ENCODE measurements at regions not wholly inside any gene's neighbourhood (a gene's known extent, or its start where the extent isn't known, plus 50 kb on each side); places are given as distances from the start of the nearest gene placed in this dataset.
"Not testable (repeated sequence)": the region's sequence is repeated elsewhere in the genome, so short reads cannot be mapped to it uniquely, and the experiment has no call there.

GRCh38 chr4:7141151-7141834 lies 51.0 kb upstream of the SORCS2 start:
- no peak for DNase-seq (ENCODE audit: low read depth, low spot score)
- no peak overlapping the region for H3K4me3 ChIP-seq (ENCODE audit: low read length)

- no peak for DNase-seq (ENCODE audit: low read depth, low spot score)
- H3K4me3 ChIP-seq (ENCODE audit: low read length) = no peak overlapping the region
Measured at GRCh38 chr4:7140692-7141069, 51.7 kb upstream of the SORCS2 start.

- no peak overlapping the region for H3K4me3 ChIP-seq (ENCODE audit: low read length)
- DNase-seq (ENCODE audit: low read depth, low spot score) = no peak
Measured at GRCh38 chr4:7140062-7140691, 52.2 kb upstream of the SORCS2 start.

- H3K4me3 ChIP-seq (ENCODE audit: low read length) = no peak overlapping the region
- DNase-seq (ENCODE audit: low read depth, low spot score) = no peak
Measured at GRCh38 chr4:7139167-7139982, 53.0 kb upstream of the SORCS2 start.

- no peak overlapping the region for H3K4me3 ChIP-seq (ENCODE audit: low read length)
- DNase-seq (ENCODE audit: low read depth, low spot score) = no peak
Measured at GRCh38 chr4:7138223-7139166, 53.8 kb upstream of the SORCS2 start.

- DNase-seq (ENCODE audit: low read depth, low spot score) = no peak
- H3K4me3 ChIP-seq (ENCODE audit: low read length) = no peak overlapping the region
Measured at GRCh38 chr4:7137326-7138200, 54.8 kb upstream of the SORCS2 start.

- no peak for DNase-seq (ENCODE audit: low read depth, low spot score)
- no peak overlapping the region for H3K4me3 ChIP-seq (ENCODE audit: low read length)
Measured at GRCh38 chr4:7136351-7136750, 56.0 kb upstream of the SORCS2 start.

- H3K4me3 ChIP-seq (ENCODE audit: low read length) = no peak overlapping the region
- no peak for DNase-seq (ENCODE audit: low read depth, low spot score)
Measured at GRCh38 chr4:7135389-7135746, 57.0 kb upstream of the SORCS2 start.

- no peak for DNase-seq (ENCODE audit: low read depth, low spot score)
- no peak overlapping the region for H3K4me3 ChIP-seq (ENCODE audit: low read length)
Measured at GRCh38 chr4:7134737-7135388, 57.5 kb upstream of the SORCS2 start.

GRCh38 chr4:7133818-7134650 lies 58.3 kb upstream of the SORCS2 start:
- H3K4me3 ChIP-seq (ENCODE audit: low read length); DNase-seq (ENCODE audit: low read depth, low spot score): not testable (repeated sequence)

GRCh38 chr4:7132730-7133582 lies 59.4 kb upstream of the SORCS2 start:
- H3K4me3 ChIP-seq (ENCODE audit: low read length) = no peak overlapping the region
- DNase-seq (ENCODE audit: low read depth, low spot score) = no peak

GRCh38 chr4:7132249-7132648 lies 60.1 kb upstream of the SORCS2 start:
- no peak for DNase-seq (ENCODE audit: low read depth, low spot score)
- no peak overlapping the region for H3K4me3 ChIP-seq (ENCODE audit: low read length)

GRCh38 chr4:7131498-7132031 lies 60.8 kb upstream of the SORCS2 start:
- no peak overlapping the region for H3K4me3 ChIP-seq (ENCODE audit: low read length)
- DNase-seq (ENCODE audit: low read depth, low spot score) = no peak

- no peak for DNase-seq (ENCODE audit: low read depth, low spot score)
Measured at GRCh38 chr4:7130621-7131211, 61.6 kb upstream of the SORCS2 start.

GRCh38 chr4:7129871-7130620 lies 62.2 kb upstream of the GRPEL1 start:
- no peak overlapping the region for H3K4me3 ChIP-seq (ENCODE audit: low read length)
- no peak for DNase-seq (ENCODE audit: low read depth, low spot score)

More at GRCh38 chr4:7130621-7131211, 61.6 kb upstream of the SORCS2 start:
- H3K4me3 ChIP-seq (ENCODE audit: low read length) = no peak overlapping the region
